Vagina (tissue), 2 donors: ENCODE measurements at regions not wholly inside any gene's neighbourhood (a gene's known extent, or its start where the extent isn't known, plus 50 kb on each side); places are given as distances from the start of the nearest gene placed in this dataset.

Experiments
- POLR2AphosphoS5 ChIP-seq, 2 donors: sonication (generic); formaldehyde crosslinking; IDR thresholded peaks; one replicate each; pipeline ENCODE4 v1.9.0; 2017; ENCODE audit warnings: antibody characterized with exemption in 2 of 2, mild to moderate bottlenecking in 2 of 2, low read depth in 1 of 2; ENCODE audit not compliant: insufficient read depth in 1 of 2
- TF ChIP-seq, protein P1 (sequence below), 3 experiments: fragments of 450-650 bp in 2 of 3; fragments of 200-600 bp in 1 of 3; sonication (generic) in 1 of 3; IDR thresholded peaks; one replicate each; pipeline ENCODE4 v1.5.1; 2017 to 2019; ENCODE audit warnings: antibody characterized with exemption in 3 of 3, mild to moderate bottlenecking in 2 of 3, moderate library complexity in 2 of 3

- TF ChIP-seq POLR2AphosphoS5 (IDR thresholded peaks at IDR 0.05; ENCODE audit: insufficient read depth in 1 of 2, low read depth in 1 of 2), result no peak
- TF ChIP-seq, protein P1, sequence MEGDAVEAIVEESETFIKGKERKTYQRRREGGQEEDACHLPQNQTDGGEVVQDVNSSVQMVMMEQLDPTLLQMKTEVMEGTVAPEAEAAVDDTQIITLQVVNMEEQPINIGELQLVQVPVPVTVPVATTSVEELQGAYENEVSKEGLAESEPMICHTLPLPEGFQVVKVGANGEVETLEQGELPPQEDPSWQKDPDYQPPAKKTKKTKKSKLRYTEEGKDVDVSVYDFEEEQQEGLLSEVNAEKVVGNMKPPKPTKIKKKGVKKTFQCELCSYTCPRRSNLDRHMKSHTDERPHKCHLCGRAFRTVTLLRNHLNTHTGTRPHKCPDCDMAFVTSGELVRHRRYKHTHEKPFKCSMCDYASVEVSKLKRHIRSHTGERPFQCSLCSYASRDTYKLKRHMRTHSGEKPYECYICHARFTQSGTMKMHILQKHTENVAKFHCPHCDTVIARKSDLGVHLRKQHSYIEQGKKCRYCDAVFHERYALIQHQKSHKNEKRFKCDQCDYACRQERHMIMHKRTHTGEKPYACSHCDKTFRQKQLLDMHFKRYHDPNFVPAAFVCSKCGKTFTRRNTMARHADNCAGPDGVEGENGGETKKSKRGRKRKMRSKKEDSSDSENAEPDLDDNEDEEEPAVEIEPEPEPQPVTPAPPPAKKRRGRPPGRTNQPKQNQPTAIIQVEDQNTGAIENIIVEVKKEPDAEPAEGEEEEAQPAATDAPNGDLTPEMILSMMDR (IDR thresholded peaks at IDR 0.05), result no peak
Observed at GRCh38 chr5:124474528-124475215, 271.8 kb downstream of the ZNF608 start.
